ENCODE measurements at regions not wholly inside any gene's neighbourhood (a gene's known extent, or its start where the extent isn't known, plus 50 kb on each side); places are given as distances from the start of the nearest gene placed in this dataset.

DNA sequence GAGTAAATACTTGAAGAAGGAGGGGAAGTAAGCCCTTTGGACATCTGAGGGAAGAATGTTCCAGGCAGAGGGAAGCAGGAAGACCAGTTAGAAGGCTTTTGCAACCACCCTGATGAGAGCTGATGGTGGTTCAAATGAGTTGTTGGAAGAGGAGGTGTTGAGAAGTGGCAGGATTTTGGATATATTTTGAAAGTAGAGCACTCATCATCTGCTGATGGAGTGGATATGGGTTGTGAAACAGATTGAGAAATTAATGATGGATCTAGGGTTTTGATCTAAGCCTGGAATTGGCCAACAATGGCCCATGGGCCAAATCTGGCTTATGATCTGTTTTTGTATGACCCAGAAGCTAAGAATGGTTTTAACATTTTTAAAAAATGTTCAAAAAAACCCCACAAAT, 230.7 kb downstream of the NDFIP2 start (continued):
- TF ChIP-seq ELF1 (IDR thresholded peaks at IDR 0.05; ENCODE audit: borderline replicate concordance, low read depth), result no peak
- TF ChIP-seq SIN3A (IDR thresholded peaks at IDR 0.05; ENCODE audit: low read depth), result no peak
- no peak for TF ChIP-seq SRF (IDR thresholded peaks at IDR 0.05; ENCODE audit: low read depth)

- no peaks in the 10 kb centered on the region for H3K4me1 ChIP-seq (ENCODE audit: control insufficient read depth in 1 of 2, insufficient read depth in 2 of 2, low read length in 2 of 2)
- RAD21 ChIA-PET (ENCODE audit: low non-redundant PET in 1 of 2, low total read pairs in 2 of 2, uncharacterized antibody in 2 of 2, unreplicated experiment in 2 of 2), result no interaction called here
- no TSS peak for BruUV-seq (replicated peaks)
- ATAC-seq (no peak), DNase-seq (ENCODE audit: low read depth, low spot score) (no peak)
- H3K36me3 ChIP-seq (ENCODE audit: control insufficient read depth in 1 of 2, insufficient read depth in 2 of 2, low read length in 2 of 2), result no peaks in the 10 kb centered on the region
- H3K9me3 ChIP-seq (ENCODE audit: control insufficient read depth in 1 of 2, insufficient read depth in 1 of 2, low read depth in 1 of 2, low read length in 2 of 2), result no peaks in the 10 kb centered on the region
- intact Hi-C loops (cut with micrococcal nuclease), result no loop called here
- no peak overlapping the region for H3K4me3 ChIP-seq (replicated peaks in 1 of 2; ENCODE audit: low read depth in 1 of 2, low read length in 2 of 2)
- no peak overlapping the region for H3K9ac ChIP-seq (ENCODE audit: low read length)
- CTCF ChIA-PET, result no interaction called here
- no peaks in the 10 kb centered on the region for H4K20me1 ChIP-seq (ENCODE audit: insufficient read depth)
- no peak overlapping the region for H3K27ac ChIP-seq (ENCODE audit: low read depth, low read length)
- H3K79me2 ChIP-seq (ENCODE audit: insufficient read depth, low read length), result no peaks in the 10 kb centered on the region
- H2AFZ ChIP-seq (ENCODE audit: low read depth, low read length, poor library complexity, severe bottlenecking), result no peak overlapping the region
- H3K4me2 ChIP-seq (ENCODE audit: low read length), result no peak overlapping the region
- no peaks in the 10 kb centered on the region for H3K9me2 ChIP-seq (ENCODE audit: insufficient read depth)
- POLR2A ChIA-PET, result no interaction called here
- no peaks in the 10 kb centered on the region for H3K27me3 ChIP-seq (ENCODE audit: insufficient read depth, low read length)
- TF ChIP-seq CEBPB (IDR thresholded peaks at IDR 0.05; ENCODE audit: low read depth), result no peak
- TF ChIP-seq, protein P1, sequence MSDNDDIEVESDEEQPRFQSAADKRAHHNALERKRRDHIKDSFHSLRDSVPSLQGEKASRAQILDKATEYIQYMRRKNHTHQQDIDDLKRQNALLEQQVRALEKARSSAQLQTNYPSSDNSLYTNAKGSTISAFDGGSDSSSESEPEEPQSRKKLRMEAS (IDR thresholded peaks at IDR 0.05), result no peak
- TF ChIP-seq ZFX (IDR thresholded peaks at IDR 0.05), result no peak
- TF ChIP-seq REST (IDR thresholded peaks at IDR 0.05; ENCODE audit: low read depth), result no peak
Measured at GRCh38 chr13:79710376-79710775, 229.4 kb downstream of the NDFIP2 start.
